Trophoblast cell (in vitro differentiated cells and primary cell): ENCODE measurements at regions not wholly inside any gene's neighbourhood (a gene's known extent, or its start where the extent isn't known, plus 50 kb on each side); places are given as distances from the start of the nearest gene placed in this dataset.

Experiments
- DNase-seq, 2 donors: peaks; one replicate each; pipeline ENCODE4 v3.0.0-alpha.2; 2016
- H2AFZ ChIP-seq: 2 replicates; pipeline ENCODE4 v1.6.1; 2013; ENCODE audit warnings: low read length, moderate library complexity, mild to moderate bottlenecking; ENCODE audit not compliant: insufficient read depth, poor library complexity
- H2AK5ac ChIP-seq: 2 replicates; pipeline ENCODE4 v1.6.1; 2013; ENCODE audit warnings: mild to moderate bottlenecking, low read length
- H2BK120ac ChIP-seq: 2 replicates; pipeline ENCODE4 v1.6.1; 2013; ENCODE audit warnings: low read length, mild to moderate bottlenecking, moderate library complexity; ENCODE audit not compliant: insufficient read depth, poor library complexity
- H2BK12ac ChIP-seq: 2 replicates; pipeline ENCODE4 v1.6.1; 2013; ENCODE audit warnings: mild to moderate bottlenecking, low read length, moderate library complexity
- H2BK5ac ChIP-seq: 2 replicates; pipeline ENCODE4 v1.6.1; 2013; ENCODE audit warnings: low read length, low read depth, moderate library complexity, mild to moderate bottlenecking; ENCODE audit not compliant: poor library complexity
- H3K14ac ChIP-seq: 2 replicates; pipeline ENCODE4 v1.6.1; 2013; ENCODE audit warnings: mild to moderate bottlenecking, low read length
- H3K18ac ChIP-seq: 2 replicates; pipeline ENCODE4 v1.6.1; 2013; ENCODE audit warnings: mild to moderate bottlenecking, low read length
- H3K23ac ChIP-seq: 2 replicates; pipeline ENCODE4 v1.6.1; 2013; ENCODE audit warnings: low read length
- H3K27ac ChIP-seq: 2 replicates; pipeline ENCODE4 v1.5.1; 2013; ENCODE audit warnings: low read depth, mild to moderate bottlenecking, inconsistent platforms, low read length, moderate library complexity
- H3K27me3 ChIP-seq: 2 replicates; pipeline ENCODE4 v1.6.1; 2013; ENCODE audit warnings: inconsistent platforms, mild to moderate bottlenecking, low read length, moderate library complexity; ENCODE audit not compliant: insufficient read depth
- H3K36me3 ChIP-seq, 2 experiments: 1 replicate in 1 of 2; 2 replicates in 1 of 2; pipeline ENCODE4 v1.6.1; 2013; ENCODE audit warnings: low read length in 2 of 2, mild to moderate bottlenecking in 2 of 2, moderate library complexity in 1 of 2; ENCODE audit not compliant: insufficient read depth in 2 of 2, control insufficient read depth in 1 of 2
- H3K4ac ChIP-seq: 2 replicates; pipeline ENCODE4 v1.6.1; 2013; ENCODE audit warnings: low read depth, mild to moderate bottlenecking, low read length, moderate library complexity
- H3K4me1 ChIP-seq, 2 experiments: 1 replicate in 1 of 2; 2 replicates in 1 of 2; pipeline ENCODE4 v1.6.1; 2013; ENCODE audit warnings: low read length in 2 of 2, mild to moderate bottlenecking in 2 of 2, moderate library complexity in 1 of 2; ENCODE audit not compliant: insufficient read depth in 2 of 2, control insufficient read depth in 1 of 2
- H3K4me2 ChIP-seq: 2 replicates; pipeline ENCODE4 v1.6.1; 2013; ENCODE audit warnings: inconsistent platforms, mild to moderate bottlenecking, low read length, moderate library complexity
- H3K4me3 ChIP-seq: 2 replicates; pipeline ENCODE4 v1.5.1; 2013; ENCODE audit warnings: mild to moderate bottlenecking, low read depth, low read length, inconsistent platforms
- H3K79me1 ChIP-seq: one replicate; pipeline ENCODE4 v1.6.1; 2013; ENCODE audit warnings: low read length
- H3K79me2 ChIP-seq: 2 replicates; pipeline ENCODE4 v1.6.1; 2013; ENCODE audit warnings: low read length, mild to moderate bottlenecking; ENCODE audit not compliant: control insufficient read depth, insufficient read depth, poor library complexity
- H3K9ac ChIP-seq: 2 replicates; pipeline ENCODE4 v1.6.1; 2013; ENCODE audit warnings: mild to moderate bottlenecking, low read length
- H3K9me3 ChIP-seq: 2 replicates; pipeline ENCODE4 v1.6.1; 2013; ENCODE audit warnings: low read depth, mild to moderate bottlenecking, control low read depth, inconsistent platforms, low read length; ENCODE audit not compliant: insufficient read depth
- H4K12ac ChIP-seq: 2 replicates; pipeline ENCODE4 v1.6.1; 2013; ENCODE audit warnings: low read depth, mild to moderate bottlenecking, low read length, moderate library complexity
- H4K8ac ChIP-seq: 2 replicates; pipeline ENCODE4 v1.6.1; 2013; ENCODE audit warnings: low read depth, mild to moderate bottlenecking, low read length, moderate library complexity
- H4K91ac ChIP-seq: one replicate; pipeline ENCODE4 v1.6.1; 2013; ENCODE audit warnings: low read depth, mild to moderate bottlenecking, low read length, moderate library complexity
- WGBS: extraction: QIAGEN DNeasy Blood & Tissue Kit; methylation state at CpG from one replicate; pipeline ENCODE4 v1.1.7; 2013; ENCODE audit warnings: missing lambda C conversion rate; ENCODE audit not compliant: insufficient read length, insufficient coverage; ENCODE audit errors: extremely low coverage; 5-methylcytosine and 5-hydroxymethylcytosine counted together

GRCh38 chr2:6355886-6356761 is 509.6 kb downstream of the CMPK2 start:
- Histone ChIP-seq H3K4me3 (no peak overlapping the region), H4K8ac (no peak overlapping the region), H3K36me3 (no peaks in the 10 kb centered on the region), H3K9ac (no peak overlapping the region), H3K27ac (no peak overlapping the region), H3K14ac (no peak overlapping the region), H3K27me3 (no peaks in the 10 kb centered on the region), H3K4ac (no peak overlapping the region), H4K12ac (no peak overlapping the region), H3K79me1 (peaks cover 3% of the 10 kb centered on the region), H3K4me2 (no peak overlapping the region), H3K23ac (no peak overlapping the region), H2BK5ac (no peak overlapping the region), H3K4me1 (no peaks in the 10 kb centered on the region), H3K18ac (no peak overlapping the region), H3K9me3 (no peaks in the 10 kb centered on the region), H4K91ac (no peak overlapping the region), H2AFZ (no peak overlapping the region), H2BK12ac (no peak overlapping the region), H2AK5ac (no peak overlapping the region), H2BK120ac (no peak overlapping the region), H3K79me2 (no peaks in the 10 kb centered on the region)
- no peak for DNase-seq
- no CpG with 5 or more reads among the region's 6 CpGs for WGBS

DNA sequence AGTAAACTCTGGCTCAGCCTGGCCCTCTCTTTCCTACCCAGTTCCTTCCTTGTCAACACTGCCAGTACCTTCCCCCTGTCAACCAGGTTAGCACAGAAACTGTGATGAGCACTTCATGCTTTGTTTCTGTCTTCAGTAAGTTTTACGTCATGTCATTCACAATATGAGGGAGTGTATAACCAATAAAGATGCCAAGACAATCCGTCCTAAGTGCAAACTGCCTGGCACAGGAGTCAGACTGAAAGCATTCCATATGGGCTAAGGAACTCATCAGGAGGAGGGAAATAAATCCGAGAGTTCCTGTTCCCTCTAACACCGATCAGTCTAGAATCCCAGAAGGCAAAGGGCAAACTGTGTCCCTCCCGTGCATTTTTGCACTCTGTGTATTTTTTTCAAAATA is 507.2 kb downstream of the CMPK2 start:
- Histone ChIP-seq H3K14ac (no peak overlapping the region), H3K18ac (no peak overlapping the region), H3K4me1 (no peaks in the 10 kb centered on the region), H4K8ac (no peak overlapping the region), H2BK5ac (no peak overlapping the region), H2BK120ac (no peak overlapping the region), H3K79me1 (no peaks in the 10 kb centered on the region), H3K9ac (no peak overlapping the region), H3K36me3 (no peaks in the 10 kb centered on the region), H4K91ac (no peak overlapping the region), H3K27me3 (no peaks in the 10 kb centered on the region), H3K27ac (no peak overlapping the region), H3K4me2 (no peak overlapping the region), H3K4ac (no peak overlapping the region), H3K79me2 (no peaks in the 10 kb centered on the region), H2BK12ac (no peak overlapping the region), H3K9me3 (no peaks in the 10 kb centered on the region), H3K23ac (no peak overlapping the region), H4K12ac (no peak overlapping the region), H2AK5ac (no peak overlapping the region), H3K4me3 (no peak overlapping the region), H2AFZ (no peak overlapping the region)
- DNase-seq: no peak
- WGBS: no CpG with 5 or more reads among the region's 5 CpGs

DNA sequence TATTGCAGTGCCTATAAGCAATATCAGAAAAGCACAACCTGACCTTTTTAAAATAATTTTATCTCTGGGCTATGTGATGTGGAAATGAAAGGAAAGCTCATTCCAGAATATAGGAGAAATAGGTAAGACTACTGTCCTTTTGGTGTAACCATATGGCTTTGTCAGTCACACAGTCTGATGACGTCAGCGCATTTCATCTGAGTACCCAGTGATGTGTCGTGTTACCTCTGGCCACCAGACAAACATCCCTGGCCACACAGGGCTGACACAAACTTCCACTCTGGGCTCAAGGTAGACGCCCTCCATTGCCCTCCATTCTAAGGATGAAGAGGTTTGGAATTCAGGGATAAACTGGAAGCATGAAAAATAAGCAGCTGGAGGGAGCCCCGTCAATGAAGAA is 506.7 kb downstream of the CMPK2 start:
- no peaks in the 10 kb centered on the region for H3K79me2 ChIP-seq
- H3K4me1 ChIP-seq: no peaks in the 10 kb centered on the region
- H2AK5ac ChIP-seq: no peak overlapping the region
- H2BK5ac ChIP-seq: no peak overlapping the region
- H2BK120ac ChIP-seq: no peak overlapping the region
- no peak overlapping the region for H3K4ac ChIP-seq
- H4K91ac ChIP-seq: no peak overlapping the region
- no peak overlapping the region for H3K14ac ChIP-seq
- H3K18ac ChIP-seq: no peak overlapping the region
- no peaks in the 10 kb centered on the region for H3K79me1 ChIP-seq
- WGBS: no CpG with 5 or more reads among the region's 5 CpGs
- no peaks in the 10 kb centered on the region for H3K36me3 ChIP-seq
- H4K8ac ChIP-seq: no peak overlapping the region
- H3K23ac ChIP-seq: no peak overlapping the region
- H3K9me3 ChIP-seq: no peaks in the 10 kb centered on the region
- DNase-seq: no peak
- H3K27ac ChIP-seq: no peak overlapping the region
- no peak overlapping the region for H2BK12ac ChIP-seq
- H3K4me2 ChIP-seq: no peak overlapping the region
- no peak overlapping the region for H3K9ac ChIP-seq
- no peak overlapping the region for H4K12ac ChIP-seq
- H3K27me3 ChIP-seq: no peaks in the 10 kb centered on the region
- no peak overlapping the region for H3K4me3 ChIP-seq
- H2AFZ ChIP-seq: no peak overlapping the region

DNA sequence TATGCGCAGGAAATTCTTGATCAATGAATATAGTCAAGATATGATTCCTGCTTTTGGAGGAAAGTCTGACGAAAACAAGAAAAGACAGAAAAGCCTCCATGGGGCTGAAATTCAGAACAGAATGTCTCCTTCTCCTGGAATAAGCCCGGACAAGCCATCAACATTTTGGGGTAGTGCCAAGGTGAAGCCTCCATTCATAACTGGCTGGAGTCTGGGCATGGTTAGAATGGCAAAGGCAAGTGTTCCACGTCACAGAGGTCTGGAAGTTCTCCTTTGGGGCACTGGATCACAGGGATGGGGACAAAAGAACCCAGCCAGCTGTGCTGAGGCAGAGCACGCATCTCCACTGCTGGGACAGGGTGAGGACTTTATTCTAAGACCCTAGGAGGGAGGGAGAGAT is 505.7 kb downstream of the CMPK2 start:
- H4K8ac ChIP-seq: no peak overlapping the region
- WGBS: no CpG with 5 or more reads among the region's 5 CpGs

More for the DNA sequence above, 505.7 kb downstream of the CMPK2 start:
- Histone ChIP-seq H3K27ac (no peak overlapping the region), H3K18ac (no peak overlapping the region), H3K27me3 (no peaks in the 10 kb centered on the region), H2BK120ac (no peak overlapping the region), H3K79me1 (no peaks in the 10 kb centered on the region), H3K79me2 (no peaks in the 10 kb centered on the region), H3K9me3 (no peaks in the 10 kb centered on the region), H3K4me1 (no peaks in the 10 kb centered on the region), H2AK5ac (no peak overlapping the region), H3K4me2 (no peak overlapping the region), H4K91ac (no peak overlapping the region), H4K12ac (no peak overlapping the region), H3K4ac (no peak overlapping the region), H2BK12ac (no peak overlapping the region), H3K14ac (no peak overlapping the region), H3K4me3 (no peak overlapping the region), H3K36me3 (no peaks in the 10 kb centered on the region), H2AFZ (no peak overlapping the region), H3K9ac (no peak overlapping the region), H3K23ac (no peak overlapping the region), H2BK5ac (no peak overlapping the region)
- no peak for DNase-seq
